ENCODE measurements at regions not wholly inside any gene's neighbourhood (a gene's known extent, or its start where the extent isn't known, plus 50 kb on each side); places are given as distances from the start of the nearest gene placed in this dataset.
"Not testable (repeated sequence)": the region's sequence is repeated elsewhere in the genome, so short reads cannot be mapped to it uniquely, and the experiment has no call there.

- in situ Hi-C loops (cut with MboI; ENCODE audit: low sequenced_read_pairs), result not testable (repeated sequence)
Measured at GRCh38 chr14:106757444-106757843, 1231.1 kb downstream of the TMEM121 start.

GRCh38 chr14:106761886-106762816, 1235.8 kb downstream of the TMEM121 start:
- in situ Hi-C loops (cut with MboI; ENCODE audit: low sequenced_read_pairs), result not testable (repeated sequence)

- in situ Hi-C loops (cut with MboI; ENCODE audit: low sequenced_read_pairs), result not testable (repeated sequence)
Measured at GRCh38 chr14:106764968-106765369, 1238.6 kb downstream of the TMEM121 start.

- in situ Hi-C loops (cut with MboI; ENCODE audit: low sequenced_read_pairs), result no loop called here
Measured at GRCh38 chr14:106766145-106766544, 1239.8 kb downstream of the TMEM121 start.

GRCh38 chr14:106766551-106767277, 1240.3 kb downstream of the TMEM121 start:
- in situ Hi-C loops (cut with MboI; ENCODE audit: low sequenced_read_pairs), result not testable (repeated sequence)

- in situ Hi-C loops (cut with MboI; ENCODE audit: low sequenced_read_pairs), result not testable (repeated sequence)
Measured at GRCh38 chr14:106768230-106768629, 1241.8 kb downstream of the TMEM121 start.

- in situ Hi-C loops (cut with MboI; ENCODE audit: low sequenced_read_pairs), result not testable (repeated sequence)
Measured at GRCh38 chr14:106768972-106769700, 1242.8 kb downstream of the TMEM121 start.

GRCh38 chr14:106770158-106770672, 1243.8 kb downstream of the TMEM121 start:
- in situ Hi-C loops (cut with MboI; ENCODE audit: low sequenced_read_pairs), result not testable (repeated sequence)

GRCh38 chr14:106774889-106775480, 1248.6 kb downstream of the TMEM121 start:
- in situ Hi-C loops (cut with MboI; ENCODE audit: low sequenced_read_pairs), result not testable (repeated sequence)

GRCh38 chr14:106776395-106776983, 1250.1 kb downstream of the TMEM121 start:
- in situ Hi-C loops (cut with MboI; ENCODE audit: low sequenced_read_pairs), result no loop called here

GRCh38 chr14:106778986-106779385, 1252.6 kb downstream of the TMEM121 start:
- in situ Hi-C loops (cut with MboI; ENCODE audit: low sequenced_read_pairs), result no loop called here

- in situ Hi-C loops (cut with MboI; ENCODE audit: low sequenced_read_pairs), result no loop called here
Measured at GRCh38 chr14:106786697-106787096, 1260.3 kb downstream of the TMEM121 start.

GRCh38 chr14:106787626-106788025, 1261.2 kb downstream of the TMEM121 start:
- in situ Hi-C loops (cut with MboI; ENCODE audit: low sequenced_read_pairs), result no loop called here

- in situ Hi-C loops (cut with MboI; ENCODE audit: low sequenced_read_pairs), result no loop called here
Measured at GRCh38 chr14:106788534-106788933, 1262.2 kb downstream of the TMEM121 start.

- in situ Hi-C loops (cut with MboI; ENCODE audit: low sequenced_read_pairs), result no loop called here
Measured at GRCh38 chr14:106789318-106789717, 1262.9 kb downstream of the TMEM121 start.

GRCh38 chr14:106790189-106791036, 1264.0 kb downstream of the TMEM121 start:
- in situ Hi-C loops (cut with MboI; ENCODE audit: low sequenced_read_pairs), result no loop called here

GRCh38 chr14:106792543-106792942, 1266.2 kb downstream of the TMEM121 start:
- in situ Hi-C loops (cut with MboI; ENCODE audit: low sequenced_read_pairs), result no loop called here

- in situ Hi-C loops (cut with MboI; ENCODE audit: low sequenced_read_pairs), result not testable (repeated sequence)
Measured at GRCh38 chr14:106798166-106798565, 1271.8 kb downstream of the TMEM121 start.
